ENCODE measurements at regions not wholly inside any gene's neighbourhood (a gene's known extent, or its start where the extent isn't known, plus 50 kb on each side); places are given as distances from the start of the nearest gene placed in this dataset.
A peak's percentile ranks its signal among the peaks of the same experiment; 100 is the strongest.

- Histone ChIP-seq H3K4me3 (no peak overlapping the region), H3K27ac (no peak overlapping the region), H3K9me3 (no peaks in the 10 kb centered on the region), H3K4me1 (peaks cover 0 to 20% (median 0%) of the 10 kb centered on the region in 12 donors), H3K27me3 (no peaks in the 10 kb centered on the region), H3K36me3 (no peaks in the 10 kb centered on the region)
- peak in 3 of 4 donors; percentile 52 to 55 (median 53) for ATAC-seq
- TF ChIP-seq POLR2A (IDR thresholded peaks at IDR 0.05) (no peak), CTCF (IDR thresholded peaks at IDR 0.05) (no peak)
- intact Hi-C loops (cut with DNase I) = no loop called here
- DNase-seq = peak in 1 of 5 donors; percentile 47
- 37 to 44% (median 41%) methylated on average over 2 of the region's 2 CpGs for WGBS, 4 donors
These were observed 158.5 kb downstream of the TSEN15 start for GRCh38 chr1:184210031-184210430.

GRCh38 chr1:184210862-184211261, 159.3 kb downstream of the TSEN15 start:
- WGBS, 4 donors = 89 to 92% (median 91%) methylated on average over 6 of the region's 6 CpGs
- Histone ChIP-seq H3K27me3 (no peaks in the 10 kb centered on the region), H3K4me1 (peaks cover 0 to 20% (median 0%) of the 10 kb centered on the region in 12 donors), H3K4me3 (no peak overlapping the region), H3K36me3 (no peaks in the 10 kb centered on the region), H3K9me3 (no peaks in the 10 kb centered on the region), H3K27ac (no peak overlapping the region)
- intact Hi-C loops (cut with DNase I) = no loop called here
- no peak for DNase-seq
- ATAC-seq = no peak
- no peak for TF ChIP-seq POLR2A (IDR thresholded peaks at IDR 0.05)
- no peak for TF ChIP-seq CTCF (IDR thresholded peaks at IDR 0.05)

GRCh38 chr1:184212649-184213314, 161.3 kb downstream of the TSEN15 start:
- ATAC-seq = peak in 1 of 4 donors; percentile 42
- Histone ChIP-seq H3K9me3 (no peaks in the 10 kb centered on the region), H3K4me3 (no peak overlapping the region), H3K27ac (no peak overlapping the region), H3K36me3 (no peaks in the 10 kb centered on the region), H3K4me1 (peaks cover 0 to 20% (median 0%) of the 10 kb centered on the region in 12 donors), H3K27me3 (no peaks in the 10 kb centered on the region)
- 71 to 81% (median 76%) methylated on average over 7 of the region's 7 CpGs for WGBS, 4 donors
- no peak for DNase-seq
- TF ChIP-seq POLR2A (IDR thresholded peaks at IDR 0.05) (no peak), CTCF (IDR thresholded peaks at IDR 0.05) (no peak)
- intact Hi-C loops (cut with DNase I) = no loop called here

- Histone ChIP-seq H3K4me1 (peaks cover 0 to 20% (median 0%) of the 10 kb centered on the region in 12 donors), H3K27me3 (no peaks in the 10 kb centered on the region), H3K27ac (no peak overlapping the region), H3K36me3 (no peaks in the 10 kb centered on the region), H3K9me3 (no peaks in the 10 kb centered on the region), H3K4me3 (no peak overlapping the region)
- intact Hi-C loops (cut with DNase I) = no loop called here
- WGBS, 4 donors = 85 to 95% (median 90%) methylated on average over 4 of the region's 4 CpGs
- no peak for ATAC-seq
- no peak for DNase-seq
- TF ChIP-seq POLR2A (IDR thresholded peaks at IDR 0.05) = no peak
- no peak for TF ChIP-seq CTCF (IDR thresholded peaks at IDR 0.05)
These were observed 162.6 kb downstream of the TSEN15 start for GRCh38 chr1:184214128-184214527.

Measured in heart left ventricle (tissue), 16 donors.